SIG-M5 treated with dmso at 0.1 percent for 504 hours (cell line): ENCODE measurements at regions not wholly inside any gene's neighbourhood (a gene's known extent, or its start where the extent isn't known, plus 50 kb on each side); places are given as distances from the start of the nearest gene placed in this dataset.
A peak's percentile ranks its signal among the peaks of the same experiment; 100 is the strongest.

ENCODE experiments used
- DNase-seq: peaks from one replicate; lab custom pipeline; 2025; ENCODE audit not compliant: unreplicated experiment; lab: John Stamatoyannopoulos, UW

DNA sequence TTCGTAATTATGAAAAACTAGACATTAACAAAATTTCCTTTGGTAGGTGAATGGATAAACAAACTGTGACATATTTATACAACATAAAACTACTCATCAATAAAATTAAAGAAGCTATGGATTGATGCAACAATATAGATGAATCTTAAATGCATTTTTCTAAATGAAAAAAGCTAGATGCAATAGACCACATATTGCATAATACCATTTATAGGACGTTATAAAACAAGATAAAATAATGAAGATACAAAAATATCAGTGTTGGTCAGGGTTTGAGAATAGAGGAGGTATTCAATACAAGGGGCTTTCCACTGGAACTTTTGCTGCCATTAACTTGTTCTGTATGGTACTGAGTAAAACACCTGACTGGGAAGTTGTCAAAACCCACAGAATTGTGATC lies 314.4 kb downstream of the GRB14 start:
- DNase-seq: no peak

DNA sequence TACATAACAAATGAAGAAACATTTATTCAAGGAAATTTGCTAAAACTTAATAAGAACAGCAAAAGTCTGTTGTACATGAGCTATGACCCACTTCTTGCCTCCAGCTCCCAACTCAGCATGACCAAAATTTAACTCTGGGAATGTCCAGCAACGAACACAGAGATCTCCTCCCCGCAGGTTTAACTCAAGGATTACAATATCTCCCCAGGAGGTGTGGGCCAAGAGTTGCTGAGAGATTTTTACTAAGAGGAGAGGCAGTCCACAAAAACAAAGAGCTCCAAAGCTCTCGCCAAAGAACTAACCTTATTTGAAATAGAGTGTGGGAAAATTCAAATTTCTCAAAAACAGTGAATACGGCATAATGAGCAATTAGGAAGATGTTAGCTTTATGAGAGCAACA lies 318.5 kb downstream of the GRB14 start:
- no peak for DNase-seq

DNA sequence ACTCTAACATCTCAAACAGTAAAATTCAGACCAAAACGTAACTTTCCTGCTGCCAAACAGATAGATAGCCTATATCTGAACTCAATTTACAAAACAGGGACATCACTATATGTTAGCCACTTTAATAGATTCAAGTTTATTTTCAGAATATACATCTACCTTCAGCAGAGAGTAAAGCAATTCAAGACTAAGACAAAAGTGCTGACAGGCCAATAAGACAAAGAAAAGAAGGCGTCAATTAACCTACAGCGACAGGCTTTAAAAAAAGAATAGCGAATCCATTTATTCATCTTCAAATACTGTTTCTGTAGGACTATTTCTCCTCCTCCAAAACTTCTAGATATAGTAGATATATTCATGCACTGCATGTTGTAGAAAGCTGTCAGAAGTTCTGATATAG lies 333.0 kb downstream of the GRB14 start:
- no peak for DNase-seq

DNA sequence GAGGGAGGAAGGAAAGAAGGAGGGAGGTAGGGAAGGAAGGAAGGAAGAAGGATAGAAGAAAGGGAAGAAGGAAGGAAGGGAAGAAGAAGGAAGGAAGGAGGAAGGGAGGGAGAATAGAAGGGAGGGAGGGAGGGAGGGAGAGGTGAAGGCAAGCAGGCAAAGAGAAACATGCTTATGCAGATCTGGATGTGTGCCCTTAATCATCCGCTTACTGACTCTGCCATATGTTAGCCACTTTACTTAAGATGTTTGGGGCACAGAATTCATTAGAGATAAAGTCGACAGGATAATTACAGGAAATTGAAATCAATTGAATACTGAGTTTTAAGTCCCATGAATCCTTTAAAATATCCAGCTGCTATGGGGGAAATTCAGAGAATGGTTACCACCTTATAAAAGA lies 334.2 kb downstream of the GRB14 start:
- no peak for DNase-seq

DNA sequence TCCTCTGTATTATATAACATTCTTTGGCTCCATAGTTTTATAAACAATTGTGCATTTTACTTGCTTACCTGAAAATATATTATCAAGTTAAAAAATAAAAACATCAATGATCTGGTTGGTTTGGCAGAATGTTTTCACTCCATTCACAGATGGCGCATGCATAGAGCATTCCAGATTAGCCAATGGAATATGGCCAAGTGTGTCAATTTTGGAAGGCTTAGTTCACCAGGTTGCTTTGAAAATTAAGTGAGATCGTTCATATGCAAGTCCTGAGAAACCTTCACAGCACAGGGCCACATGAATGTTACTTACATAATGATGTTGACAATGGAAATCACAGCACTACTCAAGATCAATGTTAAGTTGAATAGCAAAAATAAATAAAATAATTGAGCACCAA lies 335.7 kb downstream of the GRB14 start:
- DNase-seq: no peak

DNA sequence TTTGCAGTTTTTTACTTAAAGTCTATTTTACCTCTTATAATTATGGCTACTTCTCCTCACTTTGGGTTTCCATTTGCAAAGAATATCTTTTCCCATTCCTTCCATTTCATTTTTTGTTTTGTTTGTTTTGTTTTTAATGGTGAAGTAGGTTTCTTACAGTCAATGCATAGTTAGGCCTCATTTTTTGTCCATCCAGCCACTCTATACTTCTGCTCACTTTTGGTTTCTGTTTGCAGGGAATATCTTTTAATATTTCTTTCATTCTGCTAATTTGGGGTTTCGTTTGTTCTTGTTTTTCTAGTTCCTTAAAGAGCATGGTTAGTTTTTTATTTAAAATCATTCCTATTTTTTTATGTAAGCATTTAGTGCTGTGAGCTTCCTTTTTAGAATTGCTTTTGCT lies 339.4 kb downstream of the GRB14 start:
- no peak for DNase-seq

DNA sequence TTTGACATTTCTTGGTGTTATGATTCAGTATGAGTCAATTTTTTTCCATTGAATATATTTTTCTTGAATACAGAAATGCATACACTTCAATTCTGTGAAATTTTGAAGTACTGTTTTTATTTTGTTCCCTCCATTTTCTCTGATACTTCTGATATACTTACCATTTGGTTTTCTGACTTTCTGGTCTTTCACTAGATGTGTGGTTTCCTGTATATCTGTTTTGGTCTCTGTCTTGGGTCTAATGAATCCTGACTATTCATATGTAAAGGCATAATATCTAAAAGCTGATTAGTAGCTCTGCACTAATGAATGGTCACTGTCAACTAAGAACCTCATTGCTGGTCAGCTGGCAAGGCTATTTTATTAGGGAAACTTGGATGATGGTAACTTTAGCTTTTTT lies 345.6 kb downstream of the GRB14 start:
- no peak for DNase-seq

DNA sequence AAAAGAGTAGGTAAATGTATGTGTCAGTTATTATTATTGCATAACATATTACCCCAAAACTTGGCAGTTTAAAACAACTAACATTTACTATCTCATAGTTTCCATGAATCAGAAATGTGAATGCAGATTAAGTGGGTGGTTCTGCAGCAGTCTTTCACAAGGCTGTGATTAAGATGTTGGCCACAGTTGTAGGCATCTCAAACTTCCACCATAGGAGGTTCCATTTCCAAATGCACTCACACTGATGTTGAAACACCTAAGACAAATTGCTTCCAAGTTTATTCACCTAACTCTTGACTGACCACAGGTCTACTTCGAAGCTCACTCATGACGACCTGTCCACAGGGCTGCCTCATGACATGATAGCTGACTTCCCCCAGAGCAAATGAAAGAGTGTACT lies 360.8 kb downstream of the GRB14 start:
- DNase-seq: no peak

DNA sequence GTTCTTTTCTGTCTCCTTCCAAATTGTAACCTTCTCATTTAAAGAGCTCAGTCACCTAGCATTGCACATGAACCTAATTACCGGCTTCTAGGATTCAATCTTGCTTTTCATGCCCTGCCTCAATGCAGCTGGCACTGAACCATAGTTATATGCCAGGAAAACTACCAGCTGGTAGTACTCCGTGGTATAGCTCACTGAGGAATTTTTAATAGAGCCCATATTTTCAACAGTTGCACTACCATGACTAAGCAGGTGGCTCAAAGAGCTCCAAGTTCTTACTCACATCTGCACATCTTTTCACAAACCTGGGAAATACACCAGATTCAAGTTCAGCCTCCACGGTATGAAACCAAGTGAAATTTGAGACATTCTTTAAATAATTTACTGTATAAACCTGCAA lies 363.5 kb downstream of the GRB14 start:
- no peak for DNase-seq

DNA sequence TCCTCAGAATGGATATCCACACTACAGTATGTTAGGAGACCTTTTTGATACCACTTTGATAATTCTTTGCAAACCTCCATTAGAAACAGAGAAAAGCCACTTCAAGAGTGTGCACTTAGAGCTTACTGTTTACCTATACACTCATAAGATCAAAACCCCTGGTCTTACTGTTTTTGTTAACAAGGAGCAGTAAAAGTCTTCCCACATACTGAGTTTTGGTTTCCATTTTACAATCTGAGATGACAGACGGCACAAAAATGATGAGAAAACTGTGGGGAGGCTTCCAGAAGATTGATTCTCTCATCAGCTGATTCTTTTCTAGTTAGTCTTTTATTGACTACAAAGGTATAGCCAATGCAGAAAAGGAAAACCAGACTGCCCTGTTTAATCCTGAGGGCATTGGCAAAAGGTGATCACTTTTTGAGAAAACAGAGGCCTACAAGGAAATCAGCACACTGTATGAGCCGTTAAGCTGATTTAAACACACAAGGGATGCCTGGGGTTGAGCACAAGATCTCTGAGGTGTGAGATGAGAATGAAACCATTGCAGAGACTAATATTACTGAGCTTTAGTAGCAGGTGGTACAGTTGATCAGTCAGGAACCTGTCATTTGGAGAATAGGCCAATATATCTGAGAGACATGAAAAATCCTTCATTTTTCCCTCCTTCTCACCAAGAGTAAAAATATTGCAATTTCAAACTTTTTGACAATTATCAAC lies 368.6 kb downstream of the GRB14 start:
- no peak for DNase-seq

DNA sequence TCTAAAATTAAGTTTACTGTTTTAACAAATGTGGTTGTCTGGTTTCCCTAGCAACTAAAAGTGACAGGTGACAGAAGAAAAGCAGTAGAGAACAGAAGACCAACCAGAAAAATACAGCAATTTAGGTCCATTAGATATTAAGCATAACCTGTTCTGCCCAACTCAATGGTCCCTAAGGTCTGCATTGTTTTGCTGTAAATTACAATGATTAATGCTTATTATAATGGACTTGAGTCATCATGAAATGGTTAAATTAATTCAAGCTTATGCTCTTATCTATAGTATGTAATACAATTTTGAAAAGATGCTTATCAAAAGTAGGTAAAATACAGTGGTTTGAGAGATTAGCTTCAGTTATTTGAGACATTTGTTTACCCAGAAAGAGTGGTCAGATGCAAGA lies 378.0 kb downstream of the GRB14 start:
- no peak for DNase-seq

DNA sequence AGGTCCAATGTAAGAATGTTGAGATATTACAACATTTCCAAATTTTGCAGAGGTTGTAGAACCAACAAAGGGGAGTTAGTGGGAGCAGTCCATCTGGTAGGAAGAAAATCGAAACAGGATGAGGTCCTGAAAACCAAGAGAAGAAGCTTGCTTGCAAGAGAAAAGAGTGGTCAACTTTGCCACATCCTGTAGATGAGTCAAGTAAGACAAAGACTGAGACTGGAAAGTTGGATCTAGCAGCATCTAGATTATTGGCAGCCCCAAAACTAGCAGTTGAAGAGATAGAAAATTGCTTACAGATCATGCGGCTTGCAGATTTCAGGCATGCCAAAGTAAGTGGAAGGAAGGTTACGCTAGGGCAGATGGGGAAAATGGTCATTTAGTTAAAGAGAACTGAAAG lies 378.9 kb downstream of the GRB14 start:
- no peak for DNase-seq

DNA sequence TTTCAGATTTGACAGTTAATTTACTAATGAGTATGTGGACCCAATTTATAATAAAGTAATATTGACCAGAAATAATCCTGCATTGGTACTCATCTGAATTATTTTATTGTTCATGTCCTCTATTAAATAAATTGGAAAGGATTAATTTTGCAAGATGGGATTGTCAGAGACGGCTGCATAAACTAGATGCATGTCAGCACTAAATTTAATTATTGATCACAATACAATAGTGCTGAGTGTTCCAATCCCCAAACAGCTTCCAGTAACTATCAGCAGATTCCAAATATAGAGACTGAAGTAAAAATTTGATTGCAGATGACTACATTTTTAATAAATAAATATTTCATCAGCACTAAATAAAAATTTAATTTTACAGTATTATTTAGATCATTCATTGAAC lies 387.2 kb downstream of the GRB14 start:
- no peak for DNase-seq

DNA sequence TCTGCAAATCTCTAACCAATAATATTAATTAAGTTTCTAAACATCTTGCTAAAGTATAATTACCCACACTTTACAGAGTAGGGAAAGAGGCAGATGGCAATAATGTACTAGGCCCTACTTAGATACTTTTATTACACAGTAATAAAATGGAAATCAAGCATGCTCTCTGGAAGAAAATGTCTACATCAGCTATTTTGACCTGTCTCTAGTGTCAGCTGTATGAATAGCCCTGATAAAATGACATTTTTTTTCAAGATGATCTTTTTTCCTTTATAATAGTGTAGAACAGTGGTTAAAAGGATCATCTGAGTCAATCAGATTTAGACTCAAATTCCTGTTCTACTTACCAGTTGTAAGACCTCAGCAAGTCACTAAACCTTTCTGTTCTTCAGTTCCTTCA lies 397.3 kb downstream of the GRB14 start:
- DNase-seq: no peak

DNA sequence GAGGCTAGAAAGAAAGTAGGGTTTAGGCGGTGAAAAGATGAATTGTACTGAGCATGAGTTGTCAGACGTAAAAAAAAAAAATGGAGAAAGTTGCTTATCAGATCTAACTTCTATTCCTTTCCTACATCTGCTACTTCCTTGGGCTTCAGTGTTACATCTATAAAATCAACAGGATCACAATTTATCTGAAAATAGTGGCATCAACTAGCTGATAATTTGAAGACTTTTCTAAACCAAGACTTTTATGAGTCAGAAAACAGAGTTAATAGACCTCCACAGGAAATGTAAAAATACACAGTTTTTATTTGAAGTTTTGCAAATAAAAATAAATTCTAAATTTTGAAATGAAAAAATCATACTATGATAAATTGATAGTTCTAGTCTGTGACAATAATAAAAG lies 399.8 kb downstream of the GRB14 start:
- DNase-seq: no peak

DNA sequence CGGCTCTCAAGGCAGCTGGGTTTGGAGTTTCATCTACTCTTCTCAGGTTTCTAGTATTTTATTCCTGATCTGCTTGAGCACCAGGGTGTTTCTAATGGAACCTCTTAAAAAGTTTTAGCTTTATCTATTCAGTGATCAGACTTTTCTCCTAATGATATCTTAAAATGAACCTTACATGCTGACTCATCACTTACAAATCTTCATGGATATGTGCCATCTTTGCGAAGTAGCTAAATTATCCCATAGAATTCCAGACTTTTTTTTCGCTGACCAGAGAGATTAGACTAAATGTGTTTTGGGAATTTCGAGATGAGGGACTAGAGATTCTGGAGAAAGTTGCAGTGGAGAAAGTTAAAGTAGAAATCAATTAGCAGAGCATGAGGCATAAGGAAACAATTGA lies 401.0 kb downstream of the GRB14 start:
- no peak for DNase-seq

DNA sequence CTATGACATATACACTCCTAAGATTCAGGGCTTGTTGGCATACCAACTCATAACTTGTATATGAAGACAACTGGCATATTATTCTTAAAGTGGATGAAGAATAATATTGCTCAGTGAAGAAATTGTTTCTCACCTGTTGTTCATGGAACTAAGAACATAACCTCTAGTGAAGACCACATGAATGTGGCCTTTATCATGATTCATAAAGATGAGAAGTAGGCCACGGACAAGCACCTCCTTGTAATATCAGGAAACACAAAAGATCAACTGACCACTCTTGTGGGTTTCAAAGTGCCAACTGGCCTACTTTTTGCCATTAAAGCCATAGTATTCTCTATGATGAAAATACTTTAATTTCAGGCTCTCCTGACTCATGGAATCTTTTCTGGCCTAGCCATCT lies 407.4 kb downstream of the GRB14 start:
- DNase-seq: no peak

DNA sequence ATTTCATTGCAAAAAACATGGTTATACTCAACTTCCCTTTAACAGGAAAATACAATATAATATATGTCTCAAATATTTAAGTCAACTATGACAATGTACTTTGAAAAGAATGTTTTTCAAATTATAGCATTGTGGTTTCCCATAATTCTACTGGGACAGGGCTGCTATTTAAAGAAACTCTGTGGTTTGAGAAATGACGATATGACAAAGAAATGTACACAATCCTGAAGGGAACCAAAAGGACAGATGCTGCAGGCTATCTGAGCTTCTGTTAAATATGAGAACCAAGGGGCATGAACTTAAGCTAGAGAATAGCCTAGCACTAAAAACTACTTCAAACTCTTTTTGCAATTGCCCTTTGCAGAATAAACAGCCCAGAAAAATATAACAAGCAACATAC lies 415.9 kb downstream of the GRB14 start:
- DNase-seq: peak; percentile 4

DNA sequence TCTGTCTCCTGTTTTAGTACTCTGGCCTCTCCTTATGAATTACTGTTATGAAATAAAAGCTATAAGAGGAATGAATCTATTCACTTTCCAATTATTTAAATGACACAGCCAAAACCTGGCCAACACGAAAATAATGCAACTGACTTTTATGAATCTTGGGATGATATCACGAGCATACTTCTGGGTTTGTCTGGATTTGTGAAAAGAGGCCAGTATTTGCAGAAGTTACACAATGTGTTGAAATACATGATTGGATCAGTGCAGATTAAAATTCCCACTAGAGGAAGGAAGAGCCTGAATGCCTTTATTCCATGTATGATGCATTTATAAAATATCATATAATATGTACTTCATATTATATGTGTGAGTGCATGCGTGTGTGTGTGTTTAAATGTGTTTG lies 418.2 kb downstream of the GRB14 start:
- no peak for DNase-seq

DNA sequence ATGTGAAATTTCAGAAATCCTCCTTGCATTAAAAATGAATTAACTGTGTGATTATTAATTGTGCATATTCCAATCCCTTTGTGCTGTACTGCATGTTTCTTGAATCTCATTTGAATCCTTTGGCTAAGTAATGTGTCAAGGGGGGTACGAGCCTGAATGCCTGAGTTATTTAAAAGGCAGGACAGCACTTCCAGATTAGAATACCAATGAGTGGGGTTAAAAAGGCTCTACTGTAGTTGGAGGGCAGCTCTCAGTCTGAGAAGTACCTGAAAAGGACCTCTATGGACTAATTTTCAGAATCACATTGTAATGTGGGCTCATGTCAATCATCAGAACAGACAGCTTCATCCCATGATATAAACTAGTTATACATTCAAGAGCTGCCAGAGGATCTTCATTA lies 423.0 kb downstream of the GRB14 start:
- no peak for DNase-seq

DNA sequence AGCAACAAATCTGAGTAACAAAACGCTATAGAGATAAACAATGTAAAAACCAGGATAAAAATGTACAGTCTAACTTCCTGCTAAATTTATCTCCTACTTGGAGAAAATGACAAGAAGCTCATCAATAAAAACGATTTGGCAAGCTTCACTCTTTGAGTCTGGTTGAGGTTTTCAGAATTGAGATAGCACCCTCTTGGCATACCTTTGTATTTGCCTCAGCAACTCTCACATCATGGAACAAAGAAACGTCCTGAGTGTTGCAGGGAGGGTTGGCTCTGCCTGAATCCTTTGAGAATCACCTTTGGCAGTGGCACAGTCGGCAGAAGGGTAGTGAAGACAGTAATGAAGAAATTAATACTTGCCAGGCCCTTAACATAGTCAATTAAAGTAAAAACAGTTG lies 430.6 kb downstream of the GRB14 start:
- DNase-seq: no peak

DNA sequence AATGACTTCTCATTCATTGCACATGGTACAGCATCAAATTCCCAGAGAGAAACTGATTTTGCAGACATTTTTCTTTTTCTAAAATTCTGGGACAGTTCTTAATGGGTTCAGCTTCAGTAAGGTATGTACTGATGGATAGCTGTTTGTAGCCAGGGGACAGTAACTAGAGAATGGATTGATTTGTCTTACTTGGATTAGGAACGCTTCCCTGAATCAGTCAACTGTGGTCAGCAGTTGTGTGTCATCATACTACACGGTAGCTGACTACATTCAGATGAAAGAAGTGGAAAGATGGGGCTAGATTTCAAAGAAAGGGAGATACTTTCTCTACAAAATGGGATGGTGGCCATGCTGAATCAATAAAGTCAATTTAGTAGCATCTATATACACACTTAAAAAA lies 431.4 kb downstream of the GRB14 start:
- DNase-seq: no peak

DNA sequence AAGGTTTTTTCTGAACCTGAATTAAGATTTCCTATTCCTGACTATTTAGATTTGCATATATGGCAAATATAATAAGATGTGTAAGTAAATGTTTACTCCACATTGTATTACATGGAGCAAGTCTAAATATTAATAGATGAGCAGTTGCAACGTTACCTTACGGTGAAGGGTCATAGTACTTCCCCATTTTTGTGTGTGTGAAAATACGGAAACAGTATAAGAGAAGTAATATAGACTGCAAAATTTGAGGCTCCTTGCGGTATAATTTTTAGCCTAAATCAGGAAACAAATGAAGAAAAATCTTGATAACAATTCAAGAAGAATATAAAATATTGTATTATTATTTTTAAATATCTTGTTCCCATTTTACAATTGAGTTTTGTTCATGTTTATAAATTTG lies 434.2 kb downstream of the GRB14 start:
- no peak for DNase-seq

DNA sequence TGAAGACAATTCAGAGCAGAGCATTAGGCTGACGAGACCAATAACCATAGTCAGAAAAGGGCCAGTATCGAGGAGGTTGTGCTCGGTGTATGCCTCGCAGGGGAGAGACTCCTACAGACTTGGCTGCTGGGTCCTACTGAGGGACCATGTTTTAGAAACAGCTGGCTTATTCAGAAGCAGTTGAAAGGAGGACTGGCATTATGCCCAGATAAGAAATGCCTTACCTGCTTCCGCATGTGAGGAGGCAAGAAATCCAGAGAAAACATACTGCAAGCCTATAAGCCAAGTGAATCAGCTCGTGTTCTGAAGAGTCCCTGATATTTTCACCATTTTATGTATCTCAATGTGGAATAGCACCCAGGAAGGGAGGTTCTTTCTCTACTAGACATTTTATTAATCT lies 434.7 kb downstream of the GRB14 start:
- no peak for DNase-seq
